K562 (cell line): ENCODE measurements at regions not wholly inside any gene's neighbourhood (a gene's known extent, or its start where the extent isn't known, plus 50 kb on each side); places are given as distances from the start of the nearest gene placed in this dataset.

Experiments used
- CREB1 ChIP-seq, 2 experiments: sonication (generic) in 1 of 2; formaldehyde crosslinking in 1 of 2; IDR thresholded peaks; 2 replicates each; pipeline versions ENCODE4 v1.6.1 to v1.8.0; 2012 to 2022; ENCODE audit warnings: inconsistent platforms in 1 of 2, mild to moderate bottlenecking in 1 of 2, missing genetic modification reagents in 1 of 2, moderate library complexity in 1 of 2
- EP300 ChIP-seq: IDR thresholded peaks from 2 replicates; pipeline ENCODE4 v1.6.1; 2012; ENCODE audit warnings: low read length, improper control_type of control experiment
- LEF1 ChIP-seq: fragments of 450-650 bp; IDR thresholded peaks from 2 replicates; pipeline ENCODE4 v1.6.1; 2016; ENCODE audit warnings: mild to moderate bottlenecking
- NBN ChIP-seq: fragments of 450-650 bp; IDR thresholded peaks from 2 replicates; pipeline ENCODE4 v1.6.1; 2016; ENCODE audit warnings: low read depth, mild to moderate bottlenecking
- POLR2A ChIP-seq: fragments of 450-650 bp; conservative IDR thresholded peaks from 2 replicates; pipeline ENCODE4 v1.6.1; 2016
- RBM34 ChIP-seq: fragments of 200-400 bp; formaldehyde crosslinking; IDR thresholded peaks from 2 replicates; pipeline ENCODE4 v1.6.1; 2018; ENCODE audit warnings: low read length, borderline replicate concordance; ENCODE audit not compliant: insufficient read depth
- ZNF140 ChIP-seq: fragments of 250-450 bp; sonication (Bioruptor Pico); IDR thresholded peaks from 2 replicates; pipeline ENCODE4 v1.8.0; 2021; ENCODE audit warnings: moderate library complexity, mild to moderate bottlenecking, inconsistent platforms
- ZNF780A ChIP-seq: fragments of 250-450 bp; sonication (Bioruptor Pico); IDR thresholded peaks from 2 replicates; pipeline ENCODE4 v1.5.0; 2021; ENCODE audit warnings: mild to moderate bottlenecking
- ZSCAN29 ChIP-seq: fragments of 450-650 bp; IDR thresholded peaks from 2 replicates; pipeline ENCODE4 v1.6.1; 2017
- TF ChIP-seq, protein P1 (sequence below): sonication (generic); formaldehyde crosslinking; IDR thresholded peaks from 2 replicates; pipeline ENCODE4 v1.5.0; 2020; ENCODE audit warnings: missing genetic modification reagents

DNA sequence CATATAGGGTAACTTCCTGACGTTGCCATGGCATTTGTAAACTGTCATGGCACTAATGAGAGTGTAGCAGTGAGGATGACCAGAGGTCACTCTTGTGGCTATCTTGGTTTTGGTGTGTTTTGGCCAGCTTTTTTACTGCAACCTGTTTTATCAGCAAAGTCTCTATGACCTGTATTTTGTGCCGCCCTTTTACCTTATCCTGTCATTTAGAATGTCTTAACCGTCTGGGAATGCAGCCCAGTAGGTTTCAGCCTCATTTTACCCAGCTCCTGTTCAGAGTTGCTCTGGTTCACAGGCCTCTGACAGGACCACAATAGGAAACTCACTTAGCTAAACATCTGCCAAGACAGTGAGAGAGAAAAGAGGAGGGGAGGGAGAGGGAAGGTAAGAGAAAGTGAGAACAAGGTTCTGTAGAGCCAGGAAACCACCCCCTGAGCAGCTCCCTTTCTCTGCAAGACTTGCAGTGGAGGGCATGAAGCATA, 64.8 kb upstream of the PLEKHG3 start:
- TF ChIP-seq NBN (no peak), CREB1 (IDR thresholded peaks at IDR 0.05) (no peak), CREB1 (CRISPR knock-in tag; IDR thresholded peaks at IDR 0.05) (no peak), EP300 (no peak), ZNF780A (CRISPR knock-in tag) (no peak), POLR2A (no peak), LEF1 (no peak), ZNF140 (CRISPR knock-in tag) (no peak), RBM34 (no peak), ZSCAN29 (no peak)
- TF ChIP-seq, protein P1, sequence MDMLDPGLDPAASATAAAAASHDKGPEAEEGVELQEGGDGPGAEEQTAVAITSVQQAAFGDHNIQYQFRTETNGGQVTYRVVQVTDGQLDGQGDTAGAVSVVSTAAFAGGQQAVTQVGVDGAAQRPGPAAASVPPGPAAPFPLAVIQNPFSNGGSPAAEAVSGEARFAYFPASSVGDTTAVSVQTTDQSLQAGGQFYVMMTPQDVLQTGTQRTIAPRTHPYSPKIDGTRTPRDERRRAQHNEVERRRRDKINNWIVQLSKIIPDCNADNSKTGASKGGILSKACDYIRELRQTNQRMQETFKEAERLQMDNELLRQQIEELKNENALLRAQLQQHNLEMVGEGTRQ (CRISPR knock-in tag), result no peak
